Medulla oblongata (tissue), 1 donor: ENCODE measurements at regions not wholly inside any gene's neighbourhood (a gene's known extent, or its start where the extent isn't known, plus 50 kb on each side); places are given as distances from the start of the nearest gene placed in this dataset.

ENCODE experiments used
- DNase-seq: peaks from one replicate; pipeline ENCODE4 v3.0.0-alpha.2; 2015; ENCODE audit errors: extremely low spot score

DNA sequence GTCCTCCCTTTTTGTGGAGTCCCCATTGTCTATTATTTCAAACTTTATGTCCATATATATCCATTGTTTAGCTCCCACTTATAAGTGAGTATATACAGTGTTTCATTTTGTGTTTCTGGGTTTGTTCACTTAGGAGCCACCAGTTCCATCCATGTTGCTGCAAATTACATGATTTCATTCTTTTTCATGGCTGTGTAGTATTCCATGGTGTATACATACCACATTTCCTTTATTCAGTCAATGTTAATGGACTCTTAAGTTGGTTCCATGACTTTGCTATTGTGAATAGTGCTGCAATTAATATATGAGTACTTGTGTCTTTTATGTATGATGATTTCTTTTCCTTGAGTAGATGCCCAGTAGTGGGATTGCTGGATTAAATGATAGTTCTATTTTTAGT is 329.1 kb downstream of the AR start:
- no peak for DNase-seq

DNA sequence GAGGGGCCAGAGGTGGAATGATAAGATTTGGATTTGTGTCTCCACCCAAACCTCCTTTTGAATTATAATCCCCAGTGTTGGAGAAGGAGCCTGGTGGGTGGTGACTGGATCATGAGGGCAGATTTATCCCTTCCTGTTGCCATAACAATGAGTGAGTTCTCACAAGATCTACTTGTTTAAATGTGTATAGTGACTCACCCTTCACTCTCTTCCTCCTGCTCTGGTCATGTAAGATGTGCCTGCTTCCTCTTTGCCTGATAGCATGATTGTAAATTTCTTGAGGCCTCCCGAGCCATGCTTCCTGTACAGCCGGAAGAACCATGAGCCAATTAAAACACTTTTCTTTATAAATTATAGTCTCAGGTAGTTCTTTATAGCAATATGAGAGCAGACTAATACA is 348.6 kb downstream of the AR start:
- no peak for DNase-seq

- DNase-seq: no peak
Measured at GRCh38 chrX:67893931-67894330, 350.1 kb downstream of the AR start.

DNA sequence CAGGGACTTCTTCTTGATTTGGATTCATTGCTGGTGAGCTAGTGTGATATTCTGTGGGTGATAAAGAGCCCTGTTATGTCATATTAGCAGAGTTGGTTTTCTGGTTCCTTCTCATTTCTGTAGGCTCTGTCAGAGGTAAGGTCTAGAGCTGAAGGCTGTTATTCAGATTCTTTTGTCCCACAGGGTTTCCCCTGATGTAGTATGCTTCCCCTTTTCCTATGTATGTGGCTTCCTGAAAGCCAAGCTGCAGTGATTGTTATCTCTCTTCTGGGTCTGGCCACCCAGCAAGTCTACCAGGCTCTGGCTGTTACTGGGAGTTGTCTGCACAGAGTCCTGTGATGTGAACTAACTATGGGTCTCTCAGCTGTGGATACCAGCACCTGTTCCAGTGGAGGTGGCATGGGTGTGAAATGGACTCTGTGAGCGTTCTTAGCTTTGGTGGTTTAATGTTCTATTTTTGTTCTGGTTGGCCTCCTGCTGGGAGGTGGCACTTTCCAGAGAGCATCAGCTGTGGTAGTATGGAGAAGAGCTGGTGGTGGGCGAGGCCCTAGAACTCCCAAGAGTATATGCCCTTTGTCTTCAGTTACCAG is 373.7 kb downstream of the AR start:
- DNase-seq: peak; percentile 1

- no peak for DNase-seq
Measured at GRCh38 chrX:67922966-67923365, 379.1 kb downstream of the AR start.

GRCh38 chrX:67939270-67939669 is 395.4 kb downstream of the AR start:
- DNase-seq: no peak

DNA sequence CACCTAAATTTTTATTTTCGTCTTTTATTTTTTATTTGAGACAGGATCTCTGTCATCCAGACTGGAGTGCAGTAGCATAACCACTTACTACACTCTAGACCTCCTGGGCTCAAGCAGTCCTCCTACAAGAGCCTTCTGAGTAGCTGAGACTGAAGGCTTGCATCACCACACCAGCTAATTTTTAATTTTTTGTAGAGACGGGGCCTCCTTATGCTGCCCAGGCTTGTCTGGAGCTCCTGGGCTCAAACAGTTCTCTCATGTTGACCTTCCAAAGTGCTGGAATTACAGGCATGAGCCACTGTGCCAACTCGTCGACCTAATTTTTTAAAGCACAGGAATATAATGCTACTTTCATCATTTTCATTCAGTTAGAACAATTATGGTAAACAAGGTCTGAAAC is 405.4 kb downstream of the AR start:
- DNase-seq: no peak

DNA sequence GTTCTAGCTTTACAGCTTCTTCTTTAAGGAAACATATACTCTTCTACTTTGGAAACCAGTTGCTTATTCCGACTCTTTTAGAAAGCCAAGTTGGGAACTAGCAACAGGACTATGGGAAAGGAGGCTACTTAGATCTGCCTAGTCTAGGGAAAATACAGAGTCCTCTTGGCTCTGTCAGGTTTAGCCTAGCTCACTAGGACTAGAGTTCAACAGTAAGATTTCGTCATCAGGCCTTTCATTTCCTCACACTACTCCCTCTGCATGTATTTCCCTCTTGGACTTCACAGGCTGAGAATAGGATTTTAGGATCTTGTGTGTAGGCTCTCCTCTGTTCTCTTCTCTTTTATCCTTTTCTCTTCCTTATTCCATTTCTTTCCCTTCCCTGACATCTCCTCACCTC is 409.8 kb downstream of the AR start:
- DNase-seq: no peak

GRCh38 chrX:67961516-67961915 is 417.7 kb downstream of the AR start:
- DNase-seq: peak; percentile 33
